ENCODE measurements at regions not wholly inside any gene's neighbourhood (a gene's known extent, or its start where the extent isn't known, plus 50 kb on each side); places are given as distances from the start of the nearest gene placed in this dataset.

DNA sequence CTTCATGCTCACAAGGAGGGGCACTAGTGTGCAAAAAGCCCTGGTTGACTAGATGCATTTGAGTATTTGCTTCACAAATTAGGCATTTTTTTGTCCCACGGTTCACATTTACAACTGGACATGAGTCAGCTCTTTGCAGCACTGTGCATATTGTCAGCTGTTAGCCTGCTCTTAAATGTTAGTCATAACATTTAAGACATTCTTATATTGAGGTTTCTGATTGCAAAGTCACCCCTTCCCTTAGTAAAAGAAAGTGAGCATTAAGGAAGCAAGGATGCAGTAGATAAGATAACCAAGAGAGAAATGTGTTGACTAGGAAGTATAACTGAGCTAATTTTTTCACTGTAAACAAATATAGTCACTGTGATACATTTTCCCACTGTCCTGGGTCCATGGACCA lies 132.6 kb upstream of the CTTNBP2NL start:
- no peak for DNase-seq (ENCODE audit: low read depth in 3 of 3, low spot score in 1 of 3)

DNA sequence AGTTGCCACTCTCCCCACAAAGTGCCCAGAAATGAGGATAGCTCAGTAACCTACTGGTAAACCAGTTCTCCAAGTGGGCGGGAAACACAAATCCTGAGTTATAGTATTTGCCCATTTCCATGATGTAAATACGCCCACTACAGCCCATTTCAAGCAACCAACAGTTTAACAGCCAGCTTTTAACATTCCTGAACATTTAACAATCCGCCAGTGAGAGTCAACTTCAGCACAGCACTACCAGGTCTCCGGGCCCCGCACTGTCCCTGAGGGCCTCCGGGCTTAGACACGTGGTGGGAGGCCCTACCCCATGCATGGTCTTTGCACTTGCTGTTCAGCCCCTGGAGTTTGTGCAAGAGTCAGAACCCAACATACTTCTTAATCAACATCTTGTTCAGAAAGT lies 132.0 kb upstream of the CTTNBP2NL start:
- DNase-seq (ENCODE audit: low read depth in 3 of 3, low spot score in 1 of 3): no peak

- no peak for DNase-seq (ENCODE audit: low read depth in 3 of 3, low spot score in 1 of 3)
These were observed 131.5 kb upstream of the CTTNBP2NL start for GRCh38 chr1:112264553-112264952.

DNA sequence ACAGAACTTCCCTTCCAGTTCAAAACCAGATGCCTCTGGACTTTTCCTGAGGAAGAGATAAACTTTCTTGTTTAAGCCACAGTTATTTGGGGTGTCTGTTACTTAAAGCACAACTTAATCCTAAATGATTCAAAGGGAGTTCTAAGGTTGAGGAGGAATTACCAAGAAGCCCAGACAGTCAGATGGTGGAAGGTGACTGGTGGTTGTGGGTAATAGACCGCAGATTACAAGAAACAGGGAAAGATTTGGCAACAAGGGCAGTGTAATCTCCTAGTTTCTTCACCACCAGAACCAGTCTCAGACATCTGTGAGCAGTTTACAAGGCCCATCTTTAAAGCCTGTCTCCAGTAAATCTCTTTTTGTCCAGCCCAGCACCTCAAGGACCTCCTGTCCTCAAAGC lies 130.1 kb upstream of the CTTNBP2NL start:
- no peak for DNase-seq (ENCODE audit: low read depth in 3 of 3, low spot score in 1 of 3)

DNA sequence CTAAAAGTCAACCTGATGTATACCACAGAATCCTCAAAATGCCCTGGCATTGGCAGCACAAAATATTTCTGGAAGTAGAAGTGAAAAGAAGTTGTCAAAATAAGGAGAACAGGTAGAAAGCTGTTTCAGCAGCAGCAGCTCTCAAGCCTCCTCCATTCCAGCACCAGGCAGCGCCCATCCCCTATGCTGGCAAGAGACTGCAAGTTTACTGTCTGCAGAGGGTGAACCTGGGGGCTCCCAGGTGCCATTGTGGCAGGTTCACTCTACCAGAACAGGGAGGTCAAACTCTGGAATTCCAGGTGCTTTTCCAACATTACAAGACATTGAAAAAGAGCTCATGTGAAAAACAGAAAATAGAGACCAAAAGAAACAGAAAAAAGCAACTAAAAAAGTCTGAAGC lies 128.8 kb upstream of the CTTNBP2NL start:
- DNase-seq (ENCODE audit: low read depth in 3 of 3, low spot score in 1 of 3): no peak

DNA sequence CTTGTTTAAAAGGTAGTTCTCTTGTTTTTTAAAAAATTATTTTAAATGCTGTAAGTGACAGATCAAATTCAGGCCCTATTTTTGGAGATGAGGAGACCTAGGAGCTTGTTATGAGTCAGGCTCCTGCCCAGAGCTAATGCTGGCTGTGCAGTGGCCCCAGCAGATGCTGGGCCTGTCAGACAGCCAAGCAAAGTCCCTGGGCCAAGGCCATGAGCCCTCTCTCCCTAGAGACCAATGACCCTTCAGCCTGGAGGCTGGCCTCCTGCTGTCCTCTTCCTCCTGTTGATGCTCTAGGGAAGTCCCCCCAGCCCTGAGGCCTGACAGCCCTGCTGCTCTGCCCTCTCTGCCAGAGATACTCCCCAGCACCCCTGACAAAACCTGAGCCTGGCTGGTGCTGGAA lies 128.1 kb upstream of the CTTNBP2NL start:
- DNase-seq (ENCODE audit: low read depth in 3 of 3, low spot score in 1 of 3): no peak

- DNase-seq (ENCODE audit: low read depth in 3 of 3, low spot score in 1 of 3): no peak
These were observed 127.6 kb upstream of the CTTNBP2NL start for GRCh38 chr1:112268408-112268807.

DNA sequence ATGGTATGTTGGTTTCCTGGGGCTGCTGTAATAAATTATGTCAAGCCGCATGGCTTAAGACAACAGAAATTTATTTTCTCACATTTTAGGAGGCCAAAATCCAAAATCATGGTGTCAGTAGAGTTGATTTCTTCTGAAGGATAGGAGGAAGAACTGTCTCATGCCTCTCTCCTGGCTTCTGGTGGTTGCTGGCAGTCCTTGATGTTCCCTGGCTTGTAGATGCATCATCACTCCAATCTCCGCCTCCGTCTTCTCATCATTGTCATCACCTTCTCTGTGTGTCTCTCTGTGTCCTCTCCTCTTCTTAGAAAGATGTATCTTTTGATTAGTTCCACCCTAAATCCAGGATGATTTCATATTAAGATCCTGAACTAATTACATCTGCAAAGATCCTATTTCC lies 124.7 kb upstream of the CTTNBP2NL start:
- DNase-seq (ENCODE audit: low read depth in 3 of 3, low spot score in 1 of 3): no peak

DNA sequence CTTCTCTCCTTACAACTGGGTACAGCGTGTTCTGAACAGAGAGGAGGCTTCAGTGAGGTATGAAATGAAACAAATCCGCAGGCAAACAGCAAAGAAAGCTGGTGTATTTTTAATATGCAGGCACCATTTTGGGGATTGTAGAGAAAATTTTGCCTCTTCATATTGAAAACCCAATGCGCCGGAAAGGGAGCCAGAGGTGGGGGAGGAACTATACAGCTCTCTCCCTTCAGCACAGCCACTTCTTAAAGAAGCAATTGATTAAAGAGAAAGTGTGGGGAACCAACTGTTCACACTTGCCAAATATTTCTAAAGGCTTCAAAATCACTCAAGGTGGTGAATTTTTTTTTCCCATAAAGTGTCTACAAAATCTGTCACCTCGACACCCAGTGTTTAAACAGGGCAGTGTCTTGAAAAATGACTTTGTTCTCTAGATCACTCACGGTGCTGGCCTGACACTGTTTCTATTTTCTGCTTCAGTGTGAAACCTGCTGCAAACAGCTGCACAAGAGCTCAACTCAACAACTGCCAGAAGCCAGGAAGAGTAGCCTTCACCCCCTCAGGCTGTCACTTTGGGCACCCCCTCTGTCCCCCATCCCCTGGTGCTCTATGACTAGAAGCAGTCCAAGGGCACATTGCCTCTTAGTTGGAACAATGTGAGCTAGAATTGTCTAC lies 123.8 kb upstream of the CTTNBP2NL start:
- DNase-seq (ENCODE audit: low read depth in 3 of 3, low spot score in 1 of 3): no peak

DNA sequence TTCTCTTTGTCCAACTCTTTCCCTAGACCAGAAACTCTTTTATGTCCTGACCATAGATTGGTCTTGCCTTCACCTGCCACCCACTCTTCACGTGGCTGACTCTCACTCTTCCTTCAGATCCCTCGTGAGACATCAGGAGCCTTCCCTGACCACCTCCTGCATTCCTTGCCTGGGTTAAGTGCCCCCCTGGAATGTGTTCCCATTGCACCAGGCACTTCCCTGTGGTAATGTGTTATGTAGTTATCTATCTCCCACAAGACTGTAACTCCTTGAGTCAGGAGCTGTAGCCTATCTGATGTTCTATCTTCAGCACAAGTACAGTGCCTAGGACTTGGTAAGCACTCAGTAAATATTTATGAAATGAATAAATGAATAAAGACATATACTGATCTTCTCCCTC lies 111.2 kb upstream of the CTTNBP2NL start:
- DNase-seq (ENCODE audit: low read depth in 3 of 3, low spot score in 1 of 3): no peak

DNA sequence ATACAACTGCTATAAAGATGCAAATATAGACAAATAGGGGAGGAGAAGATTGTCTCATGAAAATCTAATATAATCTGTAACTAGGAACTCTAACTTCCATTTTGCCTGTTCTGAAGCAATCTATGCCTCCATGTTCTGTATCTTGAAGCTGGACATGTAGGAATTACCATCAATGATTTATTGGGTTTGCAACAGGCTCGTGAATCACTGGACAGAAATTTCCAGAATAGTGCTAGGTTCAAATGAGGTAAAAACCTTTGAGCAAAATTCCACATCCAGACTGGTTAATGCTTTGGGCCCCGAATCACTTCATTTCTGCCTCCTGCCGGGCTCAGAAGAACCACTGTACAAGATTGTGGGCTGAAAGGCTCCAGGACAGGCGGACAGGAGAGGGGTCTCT lies 110.7 kb upstream of the CTTNBP2NL start:
- DNase-seq (ENCODE audit: low read depth in 3 of 3, low spot score in 1 of 3): no peak

DNA sequence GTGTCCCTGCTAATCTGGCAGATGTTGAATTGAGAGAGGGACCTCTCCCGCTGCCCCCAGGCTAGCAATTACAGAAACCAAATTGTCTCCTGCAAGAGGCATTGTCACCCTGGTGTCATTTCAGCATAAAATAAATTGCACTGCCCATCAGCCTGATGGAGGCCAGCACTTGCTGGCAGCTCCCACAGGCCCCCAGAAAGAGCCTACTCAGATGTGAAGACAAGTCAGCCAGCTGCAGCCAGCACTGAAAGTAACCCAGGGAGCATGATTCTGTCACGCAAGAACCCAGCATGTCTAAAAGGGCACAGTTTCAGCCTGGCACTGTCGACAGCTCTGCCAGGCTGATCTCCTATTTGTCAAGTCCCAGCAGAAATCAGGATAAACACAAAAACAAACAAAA lies 110.3 kb upstream of the CTTNBP2NL start:
- no peak for DNase-seq (ENCODE audit: low read depth in 3 of 3, low spot score in 1 of 3)

DNA sequence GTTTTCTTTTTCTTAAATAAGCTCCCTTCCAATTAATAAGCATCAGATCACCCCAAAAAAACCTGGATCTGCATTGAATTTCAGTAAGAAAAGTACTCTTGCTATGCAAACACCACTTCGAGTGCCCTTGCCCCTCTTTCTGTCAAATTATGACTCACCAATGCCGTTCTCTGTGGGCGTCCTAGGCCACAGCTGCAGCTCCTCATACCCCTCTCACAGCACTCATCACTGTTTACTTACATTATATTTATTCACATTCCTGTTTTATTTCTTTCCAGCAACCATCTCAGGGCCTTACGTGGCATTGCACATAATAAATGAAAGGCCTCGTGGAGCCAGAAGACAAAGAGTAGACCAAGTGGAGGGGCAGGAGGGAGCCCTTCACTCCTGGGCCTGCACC lies 99.1 kb upstream of the CTTNBP2NL start:
- DNase-seq (ENCODE audit: low read depth in 3 of 3, low spot score in 1 of 3): no peak

DNA sequence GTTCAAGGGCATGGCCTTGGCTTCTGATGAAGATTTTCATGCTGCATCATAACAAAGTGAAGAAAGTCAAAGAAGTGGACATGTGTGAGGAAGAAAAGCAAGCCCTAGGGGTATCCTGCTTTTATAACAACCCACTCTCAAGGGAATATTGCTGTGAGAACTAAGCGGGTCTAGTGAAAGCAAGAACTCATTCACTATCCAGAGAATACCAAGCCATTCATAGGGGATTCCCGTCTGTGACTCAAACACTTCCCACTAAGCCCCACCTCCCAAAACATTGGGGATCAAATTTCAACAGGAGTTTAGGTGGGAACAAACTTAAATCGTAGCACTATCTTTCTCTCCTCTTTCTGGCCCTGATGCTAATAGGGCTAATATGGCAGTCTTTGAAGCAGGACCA lies 98.5 kb upstream of the CTTNBP2NL start:
- DNase-seq (ENCODE audit: low read depth in 3 of 3, low spot score in 1 of 3): no peak

DNA sequence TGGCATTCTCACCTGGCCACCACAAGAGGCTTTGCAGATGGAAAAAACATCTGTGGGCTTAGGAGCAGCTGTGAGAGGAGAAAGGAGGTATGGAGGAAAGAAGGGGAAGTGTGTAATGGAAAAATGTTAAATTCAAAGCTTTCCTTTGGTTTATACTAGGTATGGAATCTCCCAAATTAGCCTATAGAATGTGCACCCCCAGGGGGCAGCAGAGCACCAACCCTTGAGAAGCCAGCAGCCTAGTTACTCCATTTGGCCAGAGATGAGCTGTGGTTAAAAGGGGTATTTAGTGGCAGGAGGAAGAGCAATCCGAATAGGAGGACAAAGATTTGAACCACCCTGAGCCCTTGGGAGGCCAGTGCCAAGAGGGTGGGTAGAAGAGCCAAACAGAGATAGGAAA lies 97.5 kb upstream of the CTTNBP2NL start:
- peak in 1 of 3 donors; percentile 2 for DNase-seq (ENCODE audit: low read depth in 3 of 3, low spot score in 1 of 3)

- DNase-seq (ENCODE audit: low read depth in 3 of 3, low spot score in 1 of 3): no peak
These were observed 91.9 kb upstream of the CTTNBP2NL start for GRCh38 chr1:112304126-112304525.

- no peak for DNase-seq (ENCODE audit: low read depth in 3 of 3, low spot score in 1 of 3)
These were observed 91.4 kb upstream of the CTTNBP2NL start for GRCh38 chr1:112304612-112305011.

GRCh38 chr1:112307930-112308591 lies 88.0 kb upstream of the CTTNBP2NL start:
- no peak for DNase-seq (ENCODE audit: low read depth in 3 of 3, low spot score in 1 of 3)

DNA sequence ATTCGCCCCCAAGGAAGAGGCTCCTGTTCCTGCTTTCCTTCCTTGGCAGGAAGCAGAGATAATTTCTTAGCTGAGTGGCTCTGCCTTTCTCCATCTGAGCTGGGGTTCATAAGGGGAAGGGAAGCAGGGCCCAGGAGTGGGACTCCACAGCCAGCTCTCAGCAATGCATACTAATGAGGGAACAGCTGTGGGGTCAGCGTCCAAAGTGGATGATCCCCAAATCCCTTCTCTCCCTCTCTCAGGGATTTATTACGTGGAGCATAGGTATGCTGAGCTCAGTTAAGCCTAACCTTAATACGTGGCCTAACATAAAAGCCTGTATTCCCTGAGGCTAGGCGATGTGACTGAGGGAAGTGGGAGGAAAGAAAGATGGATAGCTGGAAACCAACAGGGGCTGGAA lies 87.3 kb upstream of the CTTNBP2NL start:
- no peak for DNase-seq (ENCODE audit: low read depth in 3 of 3, low spot score in 1 of 3)

GRCh38 chr1:112309499-112309898 lies 86.5 kb upstream of the CTTNBP2NL start:
- DNase-seq (ENCODE audit: low read depth in 3 of 3, low spot score in 1 of 3): no peak

- DNase-seq (ENCODE audit: low read depth in 3 of 3, low spot score in 1 of 3): no peak
These were observed 83.7 kb upstream of the CTTNBP2NL start for GRCh38 chr1:112312315-112312714.

GRCh38 chr1:112312879-112313278 lies 83.1 kb upstream of the CTTNBP2NL start:
- no peak for DNase-seq (ENCODE audit: low read depth in 3 of 3, low spot score in 1 of 3)

GRCh38 chr1:112316254-112316913 lies 79.6 kb upstream of the CTTNBP2NL start:
- no peak for DNase-seq (ENCODE audit: low read depth in 3 of 3, low spot score in 1 of 3)

Measured in stimulated activated CD4-positive, alpha-beta T cell treated with anti-CD3 and anti-CD28 coated beads, TNF-alpha, amount 100 ng/mL, for 1 hour (primary cell).